ENCODE measurements at regions not wholly inside any gene's neighbourhood (a gene's known extent, or its start where the extent isn't known, plus 50 kb on each side); places are given as distances from the start of the nearest gene placed in this dataset.

- TF ChIP-seq, protein P1, sequence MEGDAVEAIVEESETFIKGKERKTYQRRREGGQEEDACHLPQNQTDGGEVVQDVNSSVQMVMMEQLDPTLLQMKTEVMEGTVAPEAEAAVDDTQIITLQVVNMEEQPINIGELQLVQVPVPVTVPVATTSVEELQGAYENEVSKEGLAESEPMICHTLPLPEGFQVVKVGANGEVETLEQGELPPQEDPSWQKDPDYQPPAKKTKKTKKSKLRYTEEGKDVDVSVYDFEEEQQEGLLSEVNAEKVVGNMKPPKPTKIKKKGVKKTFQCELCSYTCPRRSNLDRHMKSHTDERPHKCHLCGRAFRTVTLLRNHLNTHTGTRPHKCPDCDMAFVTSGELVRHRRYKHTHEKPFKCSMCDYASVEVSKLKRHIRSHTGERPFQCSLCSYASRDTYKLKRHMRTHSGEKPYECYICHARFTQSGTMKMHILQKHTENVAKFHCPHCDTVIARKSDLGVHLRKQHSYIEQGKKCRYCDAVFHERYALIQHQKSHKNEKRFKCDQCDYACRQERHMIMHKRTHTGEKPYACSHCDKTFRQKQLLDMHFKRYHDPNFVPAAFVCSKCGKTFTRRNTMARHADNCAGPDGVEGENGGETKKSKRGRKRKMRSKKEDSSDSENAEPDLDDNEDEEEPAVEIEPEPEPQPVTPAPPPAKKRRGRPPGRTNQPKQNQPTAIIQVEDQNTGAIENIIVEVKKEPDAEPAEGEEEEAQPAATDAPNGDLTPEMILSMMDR (IDR thresholded peaks at IDR 0.05; ENCODE audit: borderline replicate concordance, extremely low read depth, low read length, poor library complexity, severe bottlenecking): no peak
- TF ChIP-seq EZH2 (IDR thresholded peaks at IDR 0.05; ENCODE audit: borderline replicate concordance, low read depth, low read length, severe bottlenecking): no peak
Measured at GRCh38 chr9:38278457-38278856, 114.0 kb upstream of the ALDH1B1 start.

All from DND-41 (cell line).